Esophagus squamous epithelium (tissue), 5 donors: ENCODE measurements at regions not wholly inside any gene's neighbourhood (a gene's known extent, or its start where the extent isn't known, plus 50 kb on each side); places are given as distances from the start of the nearest gene placed in this dataset.

Experiments
- DNase-seq: peaks from one replicate; lab custom pipeline; 2025; lab: John Stamatoyannopoulos, UW
- H3K27ac ChIP-seq, 4 donors: fragments of 200-600 bp; sonication (generic); one replicate each; pipeline ENCODE4 v1.5.1; 2016 to 2019; ENCODE audit warnings: mild to moderate bottlenecking in 1 of 4
- H3K27me3 ChIP-seq, 4 donors: fragments of 200-600 bp; sonication (generic); 1 replicate in 3 of 4; 2 replicates in 1 of 4; pipeline versions ENCODE4 v1.5.1 to v1.6.0; 2017 to 2021; ENCODE audit warnings: antibody characterized with exemption in 1 of 4
- H3K36me3 ChIP-seq, 3 donors: fragments of 200-600 bp; sonication (generic); one replicate each; pipeline ENCODE4 v1.5.1; 2016 to 2019
- H3K4me1 ChIP-seq, 3 donors: fragments of 200-600 bp; sonication (generic); one replicate each; pipeline ENCODE4 v1.5.1; 2017 to 2019
- H3K4me3 ChIP-seq, 4 donors: fragments of 200-600 bp; sonication (generic); 1 replicate in 3 of 4; 2 replicates in 1 of 4; pipeline ENCODE4 v1.5.1; 2016 to 2019; ENCODE audit warnings: mild to moderate bottlenecking in 2 of 4, moderate library complexity in 1 of 4
- H3K9me3 ChIP-seq, 3 donors: fragments of 200-600 bp; sonication (generic); one replicate each; pipeline ENCODE4 v1.5.1; 2016 to 2019
- CTCF ChIP-seq, 6 experiments: fragments of 450-650 bp in 4 of 6; fragments of 200-600 bp in 2 of 6; sonication (generic) in 2 of 6; IDR thresholded peaks; one replicate each; pipeline ENCODE4 v1.5.1; 2016 to 2019; ENCODE audit warnings: antibody characterized with exemption in 6 of 6, mild to moderate bottlenecking in 4 of 6, moderate library complexity in 4 of 6
- POLR2A ChIP-seq, 4 donors: fragments of 450-650 bp; IDR thresholded peaks; one replicate each; pipeline ENCODE4 v1.6.1; 2017; ENCODE audit warnings: antibody characterized with exemption in 4 of 4, mild to moderate bottlenecking in 4 of 4, moderate library complexity in 3 of 4
- WGBS, 2 donors: methylation state at CpG; one replicate each; pipeline ENCODE4 v1.1.5; 2018; 5-methylcytosine and 5-hydroxymethylcytosine counted together
- intact Hi-C: fragments of 100-400 bp; cut with DNase I; formaldehyde crosslinking; loops from one replicate; pipeline ENCODE4 v1.15.0; 2022
- donor health status: DM: yes; HTN: yes; CAD: no.

GRCh38 chr5:167823405-167823804 lies 468.0 kb upstream of the WWC1 start:
- intact Hi-C loops: no loop called here
- 43 to 44% methylated on average over 2 of the region's 2 CpGs for WGBS, 2 donors

GRCh38 chr5:167827766-167828165 lies 463.7 kb upstream of the WWC1 start:
- Histone ChIP-seq H3K27ac (no peak overlapping the region), H3K9me3 (no peaks in the 10 kb centered on the region), H3K4me1 (peaks cover 0 to 10% (median 4%) of the 10 kb centered on the region in 3 donors), H3K27me3 (no peaks in the 10 kb centered on the region), H3K36me3 (no peaks in the 10 kb centered on the region), H3K4me3 (no peak overlapping the region)
- intact Hi-C loops: no loop called here
- no peak for TF ChIP-seq CTCF (IDR thresholded peaks at IDR 0.05)
- TF ChIP-seq POLR2A (IDR thresholded peaks at IDR 0.05): no peak
- DNase-seq: no peak
- WGBS, 2 donors: 23 to 26% methylated on average over 1 of the region's 1 CpG

More at GRCh38 chr5:167823405-167823804, 468.0 kb upstream of the WWC1 start:
- H3K4me1 ChIP-seq: peaks cover 7 to 26% (median 8%) of the 10 kb centered on the region in 3 donors
- TF ChIP-seq CTCF (IDR thresholded peaks at IDR 0.05) (no peak), POLR2A (IDR thresholded peaks at IDR 0.05) (no peak)
- H3K36me3 ChIP-seq: no peaks in the 10 kb centered on the region
- no peaks in the 10 kb centered on the region for H3K27me3 ChIP-seq
- H3K27ac ChIP-seq: no peak overlapping the region
- no peaks in the 10 kb centered on the region for H3K9me3 ChIP-seq
- H3K4me3 ChIP-seq: no peak overlapping the region
- no peak for DNase-seq

- 70 to 78% methylated on average over 8 of the region's 8 CpGs for WGBS, 2 donors
- Histone ChIP-seq H3K4me3 (no peak overlapping the region), H3K27me3 (no peaks in the 10 kb centered on the region), H3K27ac (no peak overlapping the region), H3K9me3 (no peaks in the 10 kb centered on the region), H3K36me3 (no peaks in the 10 kb centered on the region), H3K4me1 (peaks cover 0 to 10% (median 4%) of the 10 kb centered on the region in 3 donors)
- DNase-seq: no peak
- intact Hi-C loops: no loop called here
- TF ChIP-seq CTCF (IDR thresholded peaks at IDR 0.05) (no peak), POLR2A (IDR thresholded peaks at IDR 0.05) (no peak)
These were observed 459.5 kb upstream of the WWC1 start for GRCh38 chr5:167831754-167832504.

GRCh38 chr5:167832609-167833008 lies 458.8 kb upstream of the WWC1 start:
- Histone ChIP-seq H3K9me3 (no peaks in the 10 kb centered on the region), H3K4me1 (peaks cover 0 to 8% (median 4%) of the 10 kb centered on the region in 3 donors), H3K27me3 (no peaks in the 10 kb centered on the region), H3K27ac (no peak overlapping the region), H3K4me3 (no peak overlapping the region), H3K36me3 (no peaks in the 10 kb centered on the region)
- WGBS, 2 donors: 0% methylated on average over 1 of the region's 1 CpG
- TF ChIP-seq POLR2A (IDR thresholded peaks at IDR 0.05) (no peak), CTCF (IDR thresholded peaks at IDR 0.05) (no peak)
- intact Hi-C loops: no loop called here
- no peak for DNase-seq

- no peak for DNase-seq
- no peak for TF ChIP-seq POLR2A (IDR thresholded peaks at IDR 0.05)
- no peak for TF ChIP-seq CTCF (IDR thresholded peaks at IDR 0.05)
These were observed 458.0 kb upstream of the WWC1 start for GRCh38 chr5:167833456-167833855.

More at GRCh38 chr5:167833456-167833855, 458.0 kb upstream of the WWC1 start:
- no peaks in the 10 kb centered on the region for H3K27me3 ChIP-seq
- no peak overlapping the region for H3K27ac ChIP-seq
- H3K9me3 ChIP-seq: no peaks in the 10 kb centered on the region
- 95% methylated on average over 6 of the region's 6 CpGs for WGBS, 2 donors
- H3K4me1 ChIP-seq: no peaks in the 10 kb centered on the region
- no peak overlapping the region for H3K4me3 ChIP-seq
- no peaks in the 10 kb centered on the region for H3K36me3 ChIP-seq
- intact Hi-C loops: no loop called here
